22Rv1 (cell line): ENCODE measurements at regions not wholly inside any gene's neighbourhood (a gene's known extent, or its start where the extent isn't known, plus 50 kb on each side); places are given as distances from the start of the nearest gene placed in this dataset.

Source experiments
- H3K27ac ChIP-seq: fragments of 450-650 bp; 2 replicates; pipeline ENCODE4 v1.5.1; 2017
- CTCF ChIP-seq: fragments of 450-650 bp; IDR thresholded peaks from 2 replicates; pipeline ENCODE4 v1.5.1; 2017; ENCODE audit warnings: mild to moderate bottlenecking
- ZFX ChIP-seq: fragments of 450-650 bp; IDR thresholded peaks from 2 replicates; pipeline ENCODE4 v1.6.1; 2017; ENCODE audit warnings: antibody characterized with exemption, borderline replicate concordance

GRCh38 chr12:115657081-115658013, 620.1 kb downstream of the MED13L start:
- TF ChIP-seq ZFX (no peak), CTCF (no peak)
- no peak overlapping the region for H3K27ac ChIP-seq

- TF ChIP-seq CTCF (no peak), ZFX (no peak)
- no peak overlapping the region for H3K27ac ChIP-seq
Measured at GRCh38 chr12:115650026-115650425, 627.5 kb downstream of the MED13L start.

- no peak for TF ChIP-seq ZFX
- no peak for TF ChIP-seq CTCF
- no peak overlapping the region for H3K27ac ChIP-seq
Measured at GRCh38 chr12:115648463-115648862, 629.0 kb downstream of the MED13L start.

GRCh38 chr12:115646210-115646609, 631.3 kb downstream of the MED13L start:
- TF ChIP-seq ZFX (no peak), CTCF (no peak)
- no peak overlapping the region for H3K27ac ChIP-seq

- no peak overlapping the region for H3K27ac ChIP-seq
- TF ChIP-seq CTCF (no peak), ZFX (no peak)
Measured at GRCh38 chr12:115640929-115641328, 636.6 kb downstream of the MED13L start.

- no peak overlapping the region for H3K27ac ChIP-seq
- TF ChIP-seq CTCF (no peak), ZFX (no peak)
Measured at GRCh38 chr12:115639648-115640012, 637.9 kb downstream of the MED13L start.
